ENCODE measurements at regions not wholly inside any gene's neighbourhood (a gene's known extent, or its start where the extent isn't known, plus 50 kb on each side); places are given as distances from the start of the nearest gene placed in this dataset.
"Not testable (repeated sequence)": the region's sequence is repeated elsewhere in the genome, so short reads cannot be mapped to it uniquely, and the experiment has no call there.

GRCh38 chr5:159779481-159779880 lies 136.8 kb upstream of the ADRA1B start:
- DNase-seq (ENCODE audit: low spot score): no peak
- FAIRE-seq: no peak

- no peak for FAIRE-seq
- DNase-seq (ENCODE audit: low spot score): no peak
Observed at GRCh38 chr5:159780246-159780645, 136.0 kb upstream of the ADRA1B start.

GRCh38 chr5:159781626-159782157 lies 134.6 kb upstream of the ADRA1B start:
- FAIRE-seq: no peak
- DNase-seq (ENCODE audit: low spot score): peak; percentile 56

GRCh38 chr5:159782197-159782994 lies 133.9 kb upstream of the ADRA1B start:
- peak; percentile 37 for FAIRE-seq

GRCh38 chr5:159782995-159783300 lies 133.3 kb upstream of the ADRA1B start:
- DNase-seq (ENCODE audit: low spot score): no peak
- FAIRE-seq: no peak

More at GRCh38 chr5:159782197-159782994, 133.9 kb upstream of the ADRA1B start:
- no peak for DNase-seq (ENCODE audit: low spot score)

GRCh38 chr5:159783726-159784247 lies 132.5 kb upstream of the ADRA1B start:
- DNase-seq (ENCODE audit: low spot score) (no peak), FAIRE-seq (no peak)

GRCh38 chr5:159784993-159785392 lies 131.3 kb upstream of the ADRA1B start:
- no peak for DNase-seq (ENCODE audit: low spot score)
- no peak for FAIRE-seq

GRCh38 chr5:159785656-159786055 lies 130.6 kb upstream of the ADRA1B start:
- no peak for DNase-seq (ENCODE audit: low spot score)
- no peak for FAIRE-seq

- DNase-seq (ENCODE audit: low spot score) (no peak), FAIRE-seq (no peak)
Observed at GRCh38 chr5:159786201-159786600, 130.1 kb upstream of the ADRA1B start.

GRCh38 chr5:159786901-159787691 lies 129.2 kb upstream of the ADRA1B start:
- FAIRE-seq (no peak), DNase-seq (ENCODE audit: low spot score) (no peak)

GRCh38 chr5:159787837-159788236 lies 128.4 kb upstream of the ADRA1B start:
- no peak for DNase-seq (ENCODE audit: low spot score)
- FAIRE-seq: no peak

- no peak for FAIRE-seq
- no peak for DNase-seq (ENCODE audit: low spot score)
Observed at GRCh38 chr5:159788835-159789331, 127.4 kb upstream of the ADRA1B start.

GRCh38 chr5:159792180-159792579 lies 124.1 kb upstream of the ADRA1B start:
- DNase-seq (ENCODE audit: low spot score): no peak

GRCh38 chr5:159797261-159797970 lies 118.9 kb upstream of the ADRA1B start:
- DNase-seq (ENCODE audit: low spot score) (no peak), FAIRE-seq (no peak)

More at GRCh38 chr5:159792180-159792579, 124.1 kb upstream of the ADRA1B start:
- no peak for FAIRE-seq

- DNase-seq (ENCODE audit: low spot score): no peak
- no peak for FAIRE-seq
Observed at GRCh38 chr5:159799701-159800100, 116.6 kb upstream of the ADRA1B start.

- DNase-seq (ENCODE audit: low spot score): no peak
- FAIRE-seq: no peak
Observed at GRCh38 chr5:159800131-159800840, 116.0 kb upstream of the ADRA1B start.

- no peak for DNase-seq (ENCODE audit: low spot score)
- no peak for FAIRE-seq
Observed at GRCh38 chr5:159801303-159801702, 115.0 kb upstream of the ADRA1B start.

GRCh38 chr5:159802661-159803060 lies 113.6 kb upstream of the ADRA1B start:
- DNase-seq (ENCODE audit: low spot score): no peak
- no peak for FAIRE-seq

GRCh38 chr5:159804121-159804520 lies 112.2 kb upstream of the ADRA1B start:
- FAIRE-seq: no peak
- DNase-seq (ENCODE audit: low spot score): no peak

- DNase-seq (ENCODE audit: low spot score): no peak
- no peak for FAIRE-seq
Observed at GRCh38 chr5:159805021-159805420, 111.3 kb upstream of the ADRA1B start.

GRCh38 chr5:159807135-159807534 lies 109.1 kb upstream of the ADRA1B start:
- not testable (repeated sequence) for FAIRE-seq; DNase-seq (ENCODE audit: low spot score)

All from urothelium cell line (cell line).